ENCODE measurements at regions not wholly inside any gene's neighbourhood (a gene's known extent, or its start where the extent isn't known, plus 50 kb on each side); places are given as distances from the start of the nearest gene placed in this dataset.

DNA sequence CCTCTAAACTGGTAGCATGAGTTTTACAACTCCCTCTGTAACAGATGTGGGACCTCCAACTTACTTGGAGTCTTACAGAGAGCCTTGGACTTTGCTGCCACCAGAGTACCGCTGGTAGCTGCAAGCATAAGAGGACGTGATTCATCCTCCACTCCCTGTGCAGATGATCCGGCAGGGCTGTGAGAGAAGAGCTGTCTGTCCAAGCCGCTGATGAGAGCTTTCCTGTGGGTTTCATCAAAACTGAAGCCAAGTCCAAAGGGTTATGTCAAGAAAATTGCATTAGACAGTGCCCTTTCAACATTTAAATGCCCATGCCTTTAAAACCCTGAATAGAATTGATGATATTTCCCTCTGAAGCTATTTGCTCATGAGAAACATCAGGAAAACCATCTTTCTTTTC, 85.8 kb downstream of the LLPH start:
- peak; percentile 77 for DNase-seq (ENCODE audit: low read depth)

GRCh38 chr12:66043035-66043434, 87.5 kb downstream of the LLPH start:
- DNase-seq (ENCODE audit: low read depth): no peak

DNA sequence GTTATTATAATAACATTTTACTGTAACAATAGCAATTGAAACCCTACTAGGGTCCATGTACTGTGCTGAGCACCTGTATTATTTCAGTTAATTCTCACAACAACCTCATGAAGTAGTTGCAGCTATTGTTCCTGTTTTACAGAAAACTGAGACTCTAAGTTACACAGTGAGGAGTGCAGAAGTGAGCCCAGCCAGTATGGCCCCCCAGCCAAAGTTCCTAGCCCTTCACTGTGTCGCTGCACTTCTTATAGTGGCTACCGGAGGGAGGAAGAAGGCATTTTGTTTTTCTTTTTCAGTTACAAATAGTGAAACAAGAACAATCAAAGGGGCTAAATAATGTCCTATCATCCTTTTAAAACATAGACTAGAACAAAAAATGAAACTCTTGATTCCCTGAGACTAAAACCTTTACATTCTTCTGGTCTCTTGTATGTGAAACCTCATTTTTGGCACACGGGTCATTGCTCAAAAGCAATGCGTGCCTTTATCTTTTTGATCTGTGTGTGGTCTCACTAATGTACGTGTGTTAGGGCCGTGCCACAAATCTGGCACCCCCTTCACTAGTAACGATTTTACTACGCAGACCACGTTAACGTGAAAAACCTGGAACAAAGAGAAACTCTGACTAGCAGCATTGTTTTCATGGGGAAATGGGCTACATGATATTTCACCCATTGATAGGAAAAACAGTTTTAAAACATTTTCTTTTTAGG, 88.7 kb downstream of the LLPH start:
- DNase-seq (ENCODE audit: low read depth): no peak

DNA sequence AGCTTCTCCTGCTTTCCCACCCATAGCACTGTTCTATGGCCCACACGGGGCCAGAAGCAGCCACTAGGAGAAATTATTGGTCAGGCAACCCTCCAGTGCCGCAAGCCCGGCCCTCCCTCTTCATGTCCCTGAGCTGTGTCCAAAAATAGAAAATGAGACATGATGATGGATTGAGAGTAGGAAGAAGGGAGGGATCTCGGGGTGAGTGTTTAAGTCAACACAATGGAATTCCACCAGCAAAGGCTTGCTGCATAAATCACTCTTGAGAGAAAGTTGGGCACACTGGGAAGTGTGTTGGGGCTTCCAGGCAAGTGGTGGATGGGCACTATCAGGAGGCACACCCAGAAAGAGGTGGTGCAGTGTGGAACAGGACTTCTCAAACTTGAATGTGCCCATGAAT, 94.2 kb downstream of the LLPH start:
- DNase-seq (ENCODE audit: low read depth): peak; percentile 95

GRCh38 chr12:66035288-66035966, 95.1 kb downstream of the LLPH start:
- DNase-seq (ENCODE audit: low read depth): peak; percentile 71

- DNase-seq (ENCODE audit: low read depth): no peak
Observed at GRCh38 chr12:66033151-66033550, 97.4 kb downstream of the LLPH start.

GRCh38 chr12:66032739-66033138, 97.8 kb downstream of the LLPH start:
- DNase-seq (ENCODE audit: low read depth): no peak

DNA sequence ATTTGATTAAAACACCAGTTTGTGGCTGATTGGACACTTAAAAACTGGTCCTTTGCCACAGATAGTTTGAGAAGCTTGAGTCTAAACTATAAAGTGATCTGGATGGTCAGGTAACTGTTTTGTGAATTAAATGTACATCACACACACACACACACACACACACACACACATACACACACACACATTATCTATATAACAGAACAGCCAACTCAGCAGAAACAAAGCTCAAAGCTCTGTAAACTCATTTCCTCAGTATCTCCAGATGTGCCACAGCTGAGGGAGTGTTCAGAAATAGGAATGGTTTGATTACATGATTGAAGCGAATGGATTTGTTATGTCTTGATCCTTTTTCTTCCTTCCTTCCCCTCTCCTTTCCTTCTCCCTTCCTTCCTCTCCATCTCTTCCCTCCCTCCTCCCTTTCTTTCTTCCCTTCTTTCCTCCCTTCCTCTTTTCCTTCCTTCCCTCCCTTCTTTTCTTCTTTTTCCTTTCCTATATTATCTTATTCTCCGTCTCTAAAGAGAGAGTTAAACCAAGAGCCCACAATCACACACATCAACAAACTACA, 100.3 kb downstream of the LLPH start:
- DNase-seq (ENCODE audit: low read depth): no peak

GRCh38 chr12:66028390-66028789, 102.2 kb downstream of the LLPH start:
- no peak for DNase-seq (ENCODE audit: low read depth)

GRCh38 chr12:66025477-66025876, 105.1 kb downstream of the LLPH start:
- DNase-seq (ENCODE audit: low read depth): peak; percentile 66

DNA sequence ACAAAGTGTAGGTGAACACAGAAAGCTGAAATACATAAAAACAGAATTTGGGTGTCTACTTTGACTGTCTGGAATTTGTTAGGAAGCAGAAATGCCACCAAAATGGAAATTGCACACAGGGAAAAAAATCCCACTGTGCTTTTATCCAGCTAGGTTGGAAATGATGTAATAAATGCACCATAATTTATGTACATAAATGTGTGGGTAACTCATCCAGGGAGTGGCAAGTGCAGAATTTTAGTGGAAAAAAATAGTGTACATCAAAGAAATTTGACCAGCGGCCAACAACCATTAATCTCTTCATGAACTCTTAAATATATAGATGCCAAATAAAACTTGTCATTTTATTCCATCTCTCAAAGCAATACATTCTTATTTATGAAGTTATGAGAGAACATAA, 105.6 kb downstream of the LLPH start:
- DNase-seq (ENCODE audit: low read depth): no peak

DNA sequence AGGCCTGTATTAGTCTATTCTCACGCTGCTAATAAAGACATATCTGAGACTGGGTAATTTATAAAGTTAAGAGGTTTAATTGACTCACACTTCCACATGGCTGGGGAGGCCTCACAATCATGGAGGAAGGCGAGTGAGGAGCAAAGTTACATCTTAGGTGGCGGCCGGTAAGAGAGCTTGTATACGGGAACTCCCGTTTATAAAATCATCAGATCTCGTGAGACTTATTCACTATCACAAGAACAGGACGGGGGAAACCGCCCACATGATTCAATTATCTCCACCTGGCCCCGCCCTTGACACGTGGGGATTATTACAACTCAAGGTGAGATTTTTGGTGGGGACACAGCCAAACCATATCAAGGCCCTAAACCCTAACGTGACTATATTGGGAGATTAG, 110.1 kb downstream of the LLPH start:
- DNase-seq (ENCODE audit: low read depth): no peak

DNA sequence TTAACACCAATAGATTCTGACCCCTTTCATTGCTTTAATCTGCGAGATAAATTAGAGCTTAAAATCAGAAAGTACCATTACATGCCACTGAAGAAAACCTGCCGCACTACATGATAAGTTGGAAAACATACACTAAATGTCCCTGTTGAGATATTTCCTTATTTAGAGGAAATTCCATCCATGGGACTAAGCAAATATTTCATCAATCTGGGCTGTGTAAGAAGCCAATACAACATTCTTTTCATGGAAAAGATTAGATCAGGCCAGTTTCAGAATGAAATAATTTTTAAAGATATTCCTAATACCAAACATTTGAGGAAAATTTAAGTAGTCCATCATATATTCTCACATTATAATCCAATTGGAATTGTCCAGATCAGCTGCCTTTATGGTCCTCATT, 112.8 kb downstream of the LLPH start:
- DNase-seq (ENCODE audit: low read depth): no peak

Data from RPMI7951 (cell line).